Body of pancreas (tissue), 4 donors: ENCODE measurements at regions not wholly inside any gene's neighbourhood (a gene's known extent, or its start where the extent isn't known, plus 50 kb on each side); places are given as distances from the start of the nearest gene placed in this dataset.

Experiments
- POLR2A ChIP-seq, 3 donors: fragments of 450-650 bp; IDR thresholded peaks; one replicate each; pipeline ENCODE4 v1.6.1; 2016; ENCODE audit warnings: antibody characterized with exemption in 3 of 3, mild to moderate bottlenecking in 2 of 3
- TF ChIP-seq, protein P1 (sequence below), 7 experiments: fragments of 450-650 bp in 4 of 7; fragments of 200-600 bp in 3 of 7; sonication (generic) in 3 of 7; IDR thresholded peaks; one replicate each; pipeline ENCODE4 v1.5.1; 2016 to 2019; ENCODE audit warnings: antibody characterized with exemption in 7 of 7

GRCh38 chr20:6702144-6702543 lies 65.3 kb upstream of the BMP2 start:
- TF ChIP-seq, protein P1, sequence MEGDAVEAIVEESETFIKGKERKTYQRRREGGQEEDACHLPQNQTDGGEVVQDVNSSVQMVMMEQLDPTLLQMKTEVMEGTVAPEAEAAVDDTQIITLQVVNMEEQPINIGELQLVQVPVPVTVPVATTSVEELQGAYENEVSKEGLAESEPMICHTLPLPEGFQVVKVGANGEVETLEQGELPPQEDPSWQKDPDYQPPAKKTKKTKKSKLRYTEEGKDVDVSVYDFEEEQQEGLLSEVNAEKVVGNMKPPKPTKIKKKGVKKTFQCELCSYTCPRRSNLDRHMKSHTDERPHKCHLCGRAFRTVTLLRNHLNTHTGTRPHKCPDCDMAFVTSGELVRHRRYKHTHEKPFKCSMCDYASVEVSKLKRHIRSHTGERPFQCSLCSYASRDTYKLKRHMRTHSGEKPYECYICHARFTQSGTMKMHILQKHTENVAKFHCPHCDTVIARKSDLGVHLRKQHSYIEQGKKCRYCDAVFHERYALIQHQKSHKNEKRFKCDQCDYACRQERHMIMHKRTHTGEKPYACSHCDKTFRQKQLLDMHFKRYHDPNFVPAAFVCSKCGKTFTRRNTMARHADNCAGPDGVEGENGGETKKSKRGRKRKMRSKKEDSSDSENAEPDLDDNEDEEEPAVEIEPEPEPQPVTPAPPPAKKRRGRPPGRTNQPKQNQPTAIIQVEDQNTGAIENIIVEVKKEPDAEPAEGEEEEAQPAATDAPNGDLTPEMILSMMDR (IDR thresholded peaks at IDR 0.05) = no peak
- TF ChIP-seq POLR2A (IDR thresholded peaks at IDR 0.05) = no peak
